SK-N-SH treated with all-trans-retinoic acid at 6 μM for 48 hours (cell line): ENCODE measurements at regions not wholly inside any gene's neighbourhood (a gene's known extent, or its start where the extent isn't known, plus 50 kb on each side); places are given as distances from the start of the nearest gene placed in this dataset.

Experiments used
- ATAC-seq: fragments of 200-7000 bp; cut with Tn5 transposase; 3 replicates; pipeline ENCODE4 v1.9.1; 2020; ENCODE audit warnings: mild to moderate bottlenecking, moderate library complexity
- ARNTL ChIP-seq: fragments of 450-650 bp; formaldehyde crosslinking; IDR thresholded peaks from 2 replicates; pipeline ENCODE4 v1.5.0; 2020; ENCODE audit warnings: low read depth, mild to moderate bottlenecking, moderate library complexity, borderline replicate concordance
- BACH2 ChIP-seq: fragments of 250-450 bp; sonication (Bioruptor Pico); IDR thresholded peaks from 2 replicates; pipeline ENCODE4 v1.9.0; 2021; ENCODE audit warnings: mild to moderate bottlenecking, borderline replicate concordance
- CREB5 ChIP-seq: fragments of 250-450 bp; sonication (Bioruptor Pico); IDR thresholded peaks from 2 replicates; pipeline ENCODE4 v1.5.1; 2020; ENCODE audit warnings: low read depth, mild to moderate bottlenecking, moderate library complexity
- CSDC2 ChIP-seq: fragments of 250-450 bp; sonication (Bioruptor Pico); IDR thresholded peaks from 2 replicates; pipeline ENCODE4 v1.5.0; 2020; ENCODE audit warnings: mild to moderate bottlenecking, moderate library complexity
- ESRRG ChIP-seq: fragments of 250-450 bp; sonication (Bioruptor Pico); IDR thresholded peaks from 2 replicates; pipeline ENCODE4 v1.6.1; 2021; ENCODE audit warnings: mild to moderate bottlenecking
- GLIS3 ChIP-seq: fragments of 250-450 bp; sonication (Bioruptor Pico); IDR thresholded peaks from 2 replicates; pipeline ENCODE4 v1.5.0; 2020; ENCODE audit warnings: mild to moderate bottlenecking, moderate library complexity
- OSR1 ChIP-seq: fragments of 250-450 bp; sonication (Bioruptor Pico); IDR thresholded peaks from 2 replicates; pipeline ENCODE4 v1.8.0; 2022; ENCODE audit warnings: moderate library complexity, mild to moderate bottlenecking, inconsistent platforms
- RARB ChIP-seq: fragments of 250-450 bp; sonication (Bioruptor Pico); IDR thresholded peaks from 2 replicates; pipeline ENCODE4 v1.8.0; 2021; ENCODE audit warnings: mild to moderate bottlenecking, moderate library complexity
- SNAI2 ChIP-seq: fragments of 250-450 bp; sonication (Bioruptor Pico); IDR thresholded peaks from 2 replicates; pipeline ENCODE4 v1.5.0; 2020; ENCODE audit warnings: mild to moderate bottlenecking, moderate library complexity
- TCF4 ChIP-seq: fragments of 250-450 bp; sonication (Bioruptor Pico); IDR thresholded peaks from 2 replicates; pipeline ENCODE4 v1.8.0; 2021; ENCODE audit warnings: mild to moderate bottlenecking, moderate library complexity, borderline replicate concordance
- TOX ChIP-seq: fragments of 250-450 bp; sonication (Bioruptor Pico); IDR thresholded peaks from 2 replicates; pipeline ENCODE4 v1.8.0; 2021; ENCODE audit warnings: mild to moderate bottlenecking, moderate library complexity, borderline replicate concordance
- ZC3H10 ChIP-seq: fragments of 250-450 bp; sonication (Bioruptor Pico); IDR thresholded peaks from 2 replicates; pipeline ENCODE4 v1.5.1; 2021; ENCODE audit warnings: mild to moderate bottlenecking, moderate library complexity
- ZFP3 ChIP-seq: fragments of 250-450 bp; sonication (Bioruptor Pico); IDR thresholded peaks from 2 replicates; pipeline ENCODE4 v1.5.0; 2020; ENCODE audit warnings: mild to moderate bottlenecking, moderate library complexity
- ZFP30 ChIP-seq: fragments of 450-650 bp; formaldehyde crosslinking; IDR thresholded peaks from 2 replicates; pipeline ENCODE4 v1.5.0; 2022; ENCODE audit warnings: mild to moderate bottlenecking, moderate library complexity
- ZNF565 ChIP-seq: fragments of 450-650 bp; formaldehyde crosslinking; conservative IDR thresholded peaks from 2 replicates; pipeline ENCODE4 v1.5.0; 2020; ENCODE audit warnings: low read depth, mild to moderate bottlenecking, moderate library complexity
- ZNF8 ChIP-seq: fragments of 450-650 bp; formaldehyde crosslinking; IDR thresholded peaks from 2 replicates; pipeline ENCODE4 v1.5.0; 2020; ENCODE audit warnings: mild to moderate bottlenecking, moderate library complexity
- TF ChIP-seq, protein P1 (sequence below): fragments of 250-450 bp; sonication (Bioruptor Pico); IDR thresholded peaks from 2 replicates; pipeline ENCODE4 v1.8.0; 2020; ENCODE audit warnings: mild to moderate bottlenecking, moderate library complexity, borderline replicate concordance
- TF ChIP-seq, protein P2 (sequence below): fragments of 250-450 bp; sonication (Bioruptor Pico); IDR thresholded peaks from 2 replicates; pipeline ENCODE4 v1.5.1; 2021; ENCODE audit warnings: mild to moderate bottlenecking, moderate library complexity

DNA sequence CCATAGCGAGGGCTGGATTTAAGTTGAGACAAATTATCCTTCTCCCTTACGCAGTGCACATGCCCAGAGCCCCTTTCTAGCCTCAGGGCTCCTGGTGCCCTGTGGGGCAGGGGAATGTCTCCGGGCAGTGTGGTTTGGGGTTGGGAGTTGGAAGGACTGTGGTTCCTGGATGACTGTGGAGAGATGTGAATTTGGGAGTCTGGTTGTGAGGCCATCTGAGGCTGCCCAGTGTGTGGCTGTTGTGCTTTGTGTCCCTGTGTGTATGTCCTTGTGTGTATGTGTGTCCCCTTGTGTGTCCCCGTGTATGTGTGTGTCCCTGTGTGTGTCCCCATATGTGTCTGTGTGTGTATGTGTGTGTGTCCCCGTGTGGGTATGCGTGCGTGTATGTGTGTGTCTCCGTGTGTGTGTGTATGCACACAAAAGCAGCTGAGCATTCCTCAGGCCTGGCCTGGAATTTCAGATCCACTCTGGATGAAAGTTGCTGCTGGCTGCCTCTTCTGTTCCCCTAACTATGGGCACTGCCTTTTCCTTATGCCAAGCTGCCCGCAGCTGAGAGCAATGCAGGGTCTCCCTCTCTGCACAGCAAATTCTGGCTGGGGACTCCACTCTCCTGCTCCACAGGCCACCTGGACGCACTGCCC, 65.4 kb downstream of the UBIAD1 start:
- TF ChIP-seq ARNTL (CRISPR knock-in tag) = no peak
- no peak for TF ChIP-seq CREB5 (CRISPR knock-in tag)
- no peak for TF ChIP-seq ZNF8 (CRISPR knock-in tag)
- no peak for TF ChIP-seq CSDC2 (CRISPR knock-in tag)
- no peak for TF ChIP-seq ZNF565 (CRISPR knock-in tag)
- no peak for TF ChIP-seq ZFP3 (CRISPR knock-in tag)
- TF ChIP-seq, protein P1, sequence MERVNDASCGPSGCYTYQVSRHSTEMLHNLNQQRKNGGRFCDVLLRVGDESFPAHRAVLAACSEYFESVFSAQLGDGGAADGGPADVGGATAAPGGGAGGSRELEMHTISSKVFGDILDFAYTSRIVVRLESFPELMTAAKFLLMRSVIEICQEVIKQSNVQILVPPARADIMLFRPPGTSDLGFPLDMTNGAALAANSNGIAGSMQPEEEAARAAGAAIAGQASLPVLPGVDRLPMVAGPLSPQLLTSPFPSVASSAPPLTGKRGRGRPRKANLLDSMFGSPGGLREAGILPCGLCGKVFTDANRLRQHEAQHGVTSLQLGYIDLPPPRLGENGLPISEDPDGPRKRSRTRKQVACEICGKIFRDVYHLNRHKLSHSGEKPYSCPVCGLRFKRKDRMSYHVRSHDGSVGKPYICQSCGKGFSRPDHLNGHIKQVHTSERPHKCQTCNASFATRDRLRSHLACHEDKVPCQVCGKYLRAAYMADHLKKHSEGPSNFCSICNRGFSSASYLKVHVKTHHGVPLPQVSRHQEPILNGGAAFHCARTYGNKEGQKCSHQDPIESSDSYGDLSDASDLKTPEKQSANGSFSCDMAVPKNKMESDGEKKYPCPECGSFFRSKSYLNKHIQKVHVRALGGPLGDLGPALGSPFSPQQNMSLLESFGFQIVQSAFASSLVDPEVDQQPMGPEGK = no peak
- no peak for TF ChIP-seq ZFP30 (CRISPR knock-in tag)
- TF ChIP-seq, protein P2, sequence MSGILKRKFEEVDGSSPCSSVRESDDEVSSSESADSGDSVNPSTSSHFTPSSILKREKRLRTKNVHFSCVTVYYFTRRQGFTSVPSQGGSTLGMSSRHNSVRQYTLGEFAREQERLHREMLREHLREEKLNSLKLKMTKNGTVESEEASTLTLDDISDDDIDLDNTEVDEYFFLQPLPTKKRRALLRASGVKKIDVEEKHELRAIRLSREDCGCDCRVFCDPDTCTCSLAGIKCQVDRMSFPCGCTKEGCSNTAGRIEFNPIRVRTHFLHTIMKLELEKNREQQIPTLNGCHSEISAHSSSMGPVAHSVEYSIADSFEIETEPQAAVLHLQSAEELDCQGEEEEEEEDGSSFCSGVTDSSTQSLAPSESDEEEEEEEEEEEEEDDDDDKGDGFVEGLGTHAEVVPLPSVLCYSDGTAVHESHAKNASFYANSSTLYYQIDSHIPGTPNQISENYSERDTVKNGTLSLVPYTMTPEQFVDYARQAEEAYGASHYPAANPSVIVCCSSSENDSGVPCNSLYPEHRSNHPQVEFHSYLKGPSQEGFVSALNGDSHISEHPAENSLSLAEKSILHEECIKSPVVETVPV (CRISPR knock-in tag) = no peak
- no peak for ATAC-seq

DNA sequence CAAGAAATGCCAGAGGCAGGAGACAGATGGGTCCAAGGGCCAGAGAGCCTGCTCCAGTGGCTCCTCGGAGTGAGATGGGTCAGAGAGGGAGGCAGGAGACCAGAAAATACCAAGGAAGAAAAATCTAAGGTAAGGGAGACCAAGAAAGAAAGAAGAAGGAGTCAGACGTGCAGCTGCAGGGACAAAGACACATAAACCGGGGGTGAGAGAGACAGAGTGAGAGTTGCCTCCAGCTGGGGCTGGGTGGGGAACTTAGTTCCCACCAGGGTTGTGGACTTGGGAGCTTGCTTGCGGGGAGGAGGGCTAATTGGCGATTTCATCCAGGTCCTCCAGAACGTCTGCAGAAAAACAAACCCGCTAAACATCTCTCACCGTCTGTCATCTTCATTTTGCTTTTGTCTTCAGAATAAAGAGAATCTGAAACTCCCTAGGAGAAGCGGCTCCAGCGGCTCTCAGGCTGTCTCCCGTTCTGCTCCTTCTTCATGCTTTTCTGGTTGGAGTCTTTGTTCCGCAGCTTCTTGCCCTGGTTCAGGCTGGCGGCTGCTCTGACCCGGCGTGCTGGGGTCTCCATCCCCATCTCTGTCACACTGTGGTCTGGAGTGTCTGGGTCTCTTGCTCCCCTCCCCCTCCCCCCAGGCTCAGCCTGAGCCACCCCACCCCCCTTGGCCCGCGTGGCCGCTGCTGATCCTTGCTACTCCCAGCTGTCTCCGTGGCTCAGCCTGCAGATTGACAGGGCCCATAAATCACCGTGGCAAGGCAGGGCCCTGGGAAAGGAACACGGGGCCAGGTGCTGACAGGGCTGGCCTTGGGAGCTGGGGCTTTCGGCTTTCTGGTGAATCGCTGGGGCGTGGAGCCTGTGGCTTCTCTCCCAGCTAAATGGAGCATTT, 66.6 kb downstream of the UBIAD1 start:
- no peak for ATAC-seq
- no peak for TF ChIP-seq CREB5 (CRISPR knock-in tag)
- TF ChIP-seq ZNF565 (CRISPR knock-in tag) = no peak
- no peak for TF ChIP-seq TCF4 (CRISPR knock-in tag)
- no peak for TF ChIP-seq ZC3H10
- TF ChIP-seq TOX = no peak
- TF ChIP-seq ARNTL (CRISPR knock-in tag) = no peak
- TF ChIP-seq, protein P2 (CRISPR knock-in tag) = no peak
- no peak for TF ChIP-seq OSR1
- TF ChIP-seq SNAI2 (CRISPR knock-in tag) = no peak
- no peak for TF ChIP-seq ZFP30 (CRISPR knock-in tag)
- TF ChIP-seq GLIS3 (CRISPR knock-in tag) = no peak
- no peak for TF ChIP-seq RARB (CRISPR knock-in tag)

DNA sequence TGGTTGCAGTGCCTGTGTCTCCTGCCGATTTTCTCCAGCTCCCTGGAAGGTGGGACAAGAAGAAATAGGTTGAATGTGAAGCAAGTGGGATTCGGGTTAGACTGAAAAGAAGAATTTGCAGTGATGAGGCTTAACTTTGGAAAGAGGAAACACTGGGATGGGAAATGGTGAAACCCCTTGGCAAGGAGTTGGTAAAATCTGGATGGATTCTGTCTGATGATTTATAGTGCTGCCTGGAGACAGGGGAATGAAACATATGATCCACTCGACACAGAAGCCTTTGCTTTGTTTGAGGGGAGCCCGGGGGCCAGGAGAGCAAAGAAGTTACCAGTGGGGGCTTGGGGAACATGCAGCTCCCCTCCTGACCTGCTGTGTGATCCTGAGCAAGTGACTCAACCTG, 67.2 kb downstream of the UBIAD1 start:
- no peak for TF ChIP-seq BACH2
- no peak for TF ChIP-seq RARB (CRISPR knock-in tag)
- no peak for TF ChIP-seq ZFP30 (CRISPR knock-in tag)
- TF ChIP-seq ZC3H10 = no peak
- TF ChIP-seq, protein P1 = no peak
- no peak for TF ChIP-seq GLIS3 (CRISPR knock-in tag)
- no peak for TF ChIP-seq OSR1
- no peak for TF ChIP-seq CREB5 (CRISPR knock-in tag)
- no peak for TF ChIP-seq ZNF8 (CRISPR knock-in tag)
- TF ChIP-seq ESRRG (CRISPR knock-in tag) = no peak
- no peak for TF ChIP-seq TCF4 (CRISPR knock-in tag)
- ATAC-seq = no peak
